CD4-positive, alpha-beta T cell treated with Interleukin-17A for 1 hour (primary cell): ENCODE measurements at regions not wholly inside any gene's neighbourhood (a gene's known extent, or its start where the extent isn't known, plus 50 kb on each side); places are given as distances from the start of the nearest gene placed in this dataset.
"Not testable (repeated sequence)": the region's sequence is repeated elsewhere in the genome, so short reads cannot be mapped to it uniquely, and the experiment has no call there.

Experiments
- DNase-seq: peaks from one replicate; pipeline ENCODE4 v3.0.0-alpha.2; 2020

GRCh38 chr1:194738843-194739242 lies 1552.4 kb upstream of the B3GALT2 start:
- not testable (repeated sequence) for DNase-seq

- no peak for DNase-seq
Measured at GRCh38 chr1:194734970-194735369, 1548.6 kb upstream of the B3GALT2 start.

GRCh38 chr1:194731025-194731424 lies 1544.6 kb upstream of the B3GALT2 start:
- no peak for DNase-seq

- DNase-seq = no peak
Measured at GRCh38 chr1:194730304-194730703, 1543.9 kb upstream of the B3GALT2 start.

GRCh38 chr1:194723067-194723466 lies 1536.7 kb upstream of the B3GALT2 start:
- no peak for DNase-seq

- no peak for DNase-seq
Measured at GRCh38 chr1:194717941-194718340, 1531.5 kb upstream of the B3GALT2 start.

GRCh38 chr1:194717334-194717733 lies 1530.9 kb upstream of the B3GALT2 start:
- DNase-seq = no peak

- no peak for DNase-seq
Measured at GRCh38 chr1:194710671-194711070, 1524.3 kb upstream of the B3GALT2 start.

GRCh38 chr1:194709439-194709838 lies 1523.0 kb upstream of the B3GALT2 start:
- no peak for DNase-seq

GRCh38 chr1:194707074-194707473 lies 1520.7 kb upstream of the B3GALT2 start:
- DNase-seq = no peak

GRCh38 chr1:194705123-194705854 lies 1518.9 kb upstream of the B3GALT2 start:
- no peak for DNase-seq

GRCh38 chr1:194698908-194699318 lies 1512.5 kb upstream of the B3GALT2 start:
- no peak for DNase-seq

- DNase-seq = no peak
Measured at GRCh38 chr1:194693244-194693643, 1506.8 kb upstream of the B3GALT2 start.

- DNase-seq = no peak
Measured at GRCh38 chr1:194684636-194685035, 1498.2 kb upstream of the B3GALT2 start.

GRCh38 chr1:194658090-194658439 lies 1471.7 kb upstream of the B3GALT2 start:
- no peak for DNase-seq

- DNase-seq = no peak
Measured at GRCh38 chr1:194654956-194655355, 1468.5 kb upstream of the B3GALT2 start.

- DNase-seq = no peak
Measured at GRCh38 chr1:194653385-194653784, 1467.0 kb upstream of the B3GALT2 start.

GRCh38 chr1:194647118-194647517 lies 1460.7 kb upstream of the B3GALT2 start:
- DNase-seq = no peak

- no peak for DNase-seq
Measured at GRCh38 chr1:194644528-194644927, 1458.1 kb upstream of the B3GALT2 start.

- no peak for DNase-seq
Measured at GRCh38 chr1:194640322-194640721, 1453.9 kb upstream of the B3GALT2 start.

GRCh38 chr1:194629011-194629410 lies 1442.6 kb upstream of the B3GALT2 start:
- DNase-seq = no peak

GRCh38 chr1:194624833-194625232 lies 1438.4 kb upstream of the B3GALT2 start:
- no peak for DNase-seq

GRCh38 chr1:194618101-194618500 lies 1431.7 kb upstream of the B3GALT2 start:
- DNase-seq = no peak

- DNase-seq = not testable (repeated sequence)
Measured at GRCh38 chr1:194617272-194617671, 1430.9 kb upstream of the B3GALT2 start.

GRCh38 chr1:194616835-194617234 lies 1430.4 kb upstream of the B3GALT2 start:
- DNase-seq = no peak
